Activated CD8-positive, alpha-beta T cell treated with anti-CD3 and anti-CD28 coated beads for 36 hours (primary cell): ENCODE measurements at regions not wholly inside any gene's neighbourhood (a gene's known extent, or its start where the extent isn't known, plus 50 kb on each side); places are given as distances from the start of the nearest gene placed in this dataset.
"Not testable (repeated sequence)": the region's sequence is repeated elsewhere in the genome, so short reads cannot be mapped to it uniquely, and the experiment has no call there.

Experiments used
- ATAC-seq: fragments of 200-7000 bp; cut with Tn5 transposase; one replicate; pipeline ENCODE4 v1.10.0; 2021; ENCODE audit warnings: mild to moderate bottlenecking, moderate library complexity
- CTCF ChIA-PET: fragments of 350-600 bp; sonication (Branson Sonifier 250); formaldehyde crosslinking; loops from one replicate; lab custom pipeline; 2021; ENCODE audit warnings: antibody characterized with exemption; lab: Charles Lee
- POLR2A ChIA-PET: fragments of 350-600 bp; sonication (Branson Sonifier 250); formaldehyde crosslinking; loops from one replicate; lab custom pipeline; 2021; ENCODE audit warnings: antibody characterized with exemption; lab: Charles Lee
- DNase-seq: peaks from one replicate; pipeline ENCODE4 v3.0.0-alpha.2; 2020
- H3K27ac Mint-ChIP-seq: one replicate; pipeline ENCODE4 v1.8.0; 2021; ENCODE audit warnings: mild to moderate bottlenecking, mixed read lengths
- H3K27me3 Mint-ChIP-seq: one replicate; pipeline ENCODE4 v1.8.0; 2021; ENCODE audit warnings: mixed read lengths
- H3K36me3 Mint-ChIP-seq: one replicate; pipeline ENCODE4 v1.8.0; 2021; ENCODE audit warnings: low read depth, mixed read lengths
- H3K4me1 Mint-ChIP-seq: one replicate; pipeline ENCODE4 v1.8.0; 2021; ENCODE audit warnings: low read depth, mixed read lengths
- H3K4me3 Mint-ChIP-seq: one replicate; pipeline ENCODE4 v1.8.0; 2021; ENCODE audit warnings: mild to moderate bottlenecking, moderate library complexity, mixed read lengths
- H3K9me3 Mint-ChIP-seq: one replicate; pipeline ENCODE4 v1.8.0; 2021; ENCODE audit warnings: mixed read lengths
- intact Hi-C: fragments of 100-400 bp; cut with micrococcal nuclease; formaldehyde crosslinking; loops from one replicate; pipeline ENCODE4 v1.10.0; 2022
- TF ChIP-seq, protein P1 (sequence below): fragments of 200-600 bp; IDR thresholded peaks from one replicate; pipeline ENCODE4 v1.8.0; 2022; ENCODE audit warnings: antibody characterized with exemption, mild to moderate bottlenecking

DNA sequence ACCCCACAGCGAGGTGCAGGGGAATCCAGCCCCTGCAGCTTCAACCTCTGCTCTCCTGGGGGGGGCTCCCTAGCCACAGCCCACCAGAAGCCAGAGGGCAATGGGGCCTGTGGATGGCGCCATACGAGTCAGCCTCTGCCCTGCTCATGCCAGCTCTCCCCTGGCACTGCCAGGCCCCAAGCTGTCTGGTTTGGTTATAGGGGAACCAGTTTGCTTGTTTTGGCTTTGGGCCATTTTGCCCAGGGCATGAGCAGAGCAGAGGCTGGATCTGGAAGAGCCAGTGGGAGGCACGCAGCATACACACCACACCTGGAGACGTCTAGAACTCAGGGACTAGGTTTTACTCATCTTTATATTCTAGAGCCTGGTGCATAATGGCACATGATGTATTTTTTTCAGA, 66.7 kb upstream of the SLC22A16 start:
- H3K4me3 Mint-ChIP-seq = no peak overlapping the region
- peaks cover 12% of the 10 kb centered on the region for H3K9me3 Mint-ChIP-seq
- peaks cover 8% of the 10 kb centered on the region for H3K4me1 Mint-ChIP-seq
- DNase-seq (no peak), ATAC-seq (no peak)
- POLR2A ChIA-PET = no interaction called here
- H3K27ac Mint-ChIP-seq = no peak overlapping the region
- intact Hi-C loops = no loop called here
- peaks cover 7% of the 10 kb centered on the region for H3K27me3 Mint-ChIP-seq
- CTCF ChIA-PET = no interaction called here
- TF ChIP-seq, protein P1, sequence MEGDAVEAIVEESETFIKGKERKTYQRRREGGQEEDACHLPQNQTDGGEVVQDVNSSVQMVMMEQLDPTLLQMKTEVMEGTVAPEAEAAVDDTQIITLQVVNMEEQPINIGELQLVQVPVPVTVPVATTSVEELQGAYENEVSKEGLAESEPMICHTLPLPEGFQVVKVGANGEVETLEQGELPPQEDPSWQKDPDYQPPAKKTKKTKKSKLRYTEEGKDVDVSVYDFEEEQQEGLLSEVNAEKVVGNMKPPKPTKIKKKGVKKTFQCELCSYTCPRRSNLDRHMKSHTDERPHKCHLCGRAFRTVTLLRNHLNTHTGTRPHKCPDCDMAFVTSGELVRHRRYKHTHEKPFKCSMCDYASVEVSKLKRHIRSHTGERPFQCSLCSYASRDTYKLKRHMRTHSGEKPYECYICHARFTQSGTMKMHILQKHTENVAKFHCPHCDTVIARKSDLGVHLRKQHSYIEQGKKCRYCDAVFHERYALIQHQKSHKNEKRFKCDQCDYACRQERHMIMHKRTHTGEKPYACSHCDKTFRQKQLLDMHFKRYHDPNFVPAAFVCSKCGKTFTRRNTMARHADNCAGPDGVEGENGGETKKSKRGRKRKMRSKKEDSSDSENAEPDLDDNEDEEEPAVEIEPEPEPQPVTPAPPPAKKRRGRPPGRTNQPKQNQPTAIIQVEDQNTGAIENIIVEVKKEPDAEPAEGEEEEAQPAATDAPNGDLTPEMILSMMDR = no peak
- no peaks in the 10 kb centered on the region for H3K36me3 Mint-ChIP-seq

DNA sequence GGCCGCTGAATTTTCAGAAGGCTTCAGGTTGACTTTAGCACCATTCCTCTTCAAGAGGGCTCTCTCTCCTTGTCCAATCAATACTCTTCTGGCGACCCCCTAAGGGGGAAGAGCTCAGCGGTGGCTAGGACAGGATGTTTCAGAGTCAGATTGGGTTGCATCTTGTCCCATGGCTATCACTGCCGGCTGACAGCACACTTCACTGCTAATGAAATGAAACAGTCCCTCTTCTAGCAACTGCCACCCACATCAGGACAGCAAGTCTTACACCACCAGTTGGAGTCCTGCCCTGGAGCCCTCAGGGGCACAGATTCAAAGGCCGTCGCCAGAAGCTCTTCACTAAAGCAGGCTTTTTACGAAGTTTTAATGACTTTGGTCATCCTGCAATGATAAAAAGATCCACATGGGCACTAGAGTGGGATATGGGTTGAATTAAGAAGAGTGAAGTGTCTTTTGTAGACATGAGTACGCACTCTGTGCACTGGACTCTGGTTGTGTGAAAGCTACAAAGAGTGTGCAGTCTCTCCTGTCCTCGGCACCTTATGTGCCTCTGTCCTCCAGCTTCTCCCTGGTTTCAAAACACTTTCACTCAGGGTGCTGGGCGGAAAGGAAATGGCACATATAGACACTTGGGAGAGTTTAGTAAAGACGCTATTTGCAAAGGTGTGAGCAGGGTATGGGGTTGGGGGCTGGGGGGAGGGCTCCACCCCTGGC, 66.1 kb upstream of the SLC22A16 start:
- POLR2A ChIA-PET = no interaction called here
- Mint-ChIP-seq H3K9me3 (peaks cover 13% of the 10 kb centered on the region), H3K27ac (no peak overlapping the region), H3K4me1 (peaks cover 13% of the 10 kb centered on the region), H3K36me3 (no peaks in the 10 kb centered on the region), H3K27me3 (peaks cover 7% of the 10 kb centered on the region), H3K4me3 (no peak overlapping the region)
- intact Hi-C loops = no loop called here
- DNase-seq (no peak), ATAC-seq (no peak)
- TF ChIP-seq, protein P1 = no peak
- CTCF ChIA-PET = interaction anchor here (1.5 kb wide), 1 partner anchor 140 kb away, joined by 6 read pairs; no protein-coding TSS in a partner anchor

DNA sequence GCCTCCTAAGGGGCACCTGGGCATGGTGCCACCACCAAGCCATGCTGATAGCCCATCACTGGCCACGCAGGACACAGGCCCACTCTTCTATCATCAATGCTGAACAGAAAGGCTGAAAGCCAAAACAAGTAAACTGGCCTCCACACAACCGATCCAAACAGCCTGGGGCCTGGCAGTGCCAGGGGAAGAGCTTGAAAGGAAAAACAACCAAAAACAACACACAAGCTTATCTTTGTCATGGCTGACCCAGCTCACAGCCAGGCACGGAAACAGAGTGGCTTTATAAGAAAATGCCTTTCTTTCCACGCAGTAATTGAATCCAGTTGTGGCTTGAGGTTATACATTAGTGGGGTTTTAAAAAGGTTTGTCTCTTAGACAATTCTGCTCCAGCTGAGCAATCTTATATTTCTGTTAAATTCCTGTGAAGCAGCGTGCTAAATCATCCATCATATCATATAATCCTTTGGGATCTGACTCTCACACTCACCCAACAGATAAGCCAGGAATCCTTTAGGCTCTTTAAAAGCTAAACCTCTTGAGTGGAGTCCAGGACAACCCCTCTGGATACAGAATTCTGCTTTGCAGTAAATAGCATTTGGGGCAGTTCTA, 65.4 kb upstream of the SLC22A16 start:
- H3K36me3 Mint-ChIP-seq = no peaks in the 10 kb centered on the region
- intact Hi-C loops = no loop called here
- TF ChIP-seq, protein P1 = no peak
- ChIA-PET POLR2A (no interaction called here), CTCF (interaction anchor here (1.5 kb wide), 1 partner anchor 140 kb away, joined by 6 read pairs; no protein-coding TSS in a partner anchor)
- peaks cover 13% of the 10 kb centered on the region for H3K9me3 Mint-ChIP-seq
- H3K4me1 Mint-ChIP-seq = peaks cover 19% of the 10 kb centered on the region
- H3K27me3 Mint-ChIP-seq = peaks cover 7% of the 10 kb centered on the region
- ATAC-seq (no peak), DNase-seq (no peak)
- H3K27ac Mint-ChIP-seq = no peak overlapping the region
- H3K4me3 Mint-ChIP-seq = no peak overlapping the region

DNA sequence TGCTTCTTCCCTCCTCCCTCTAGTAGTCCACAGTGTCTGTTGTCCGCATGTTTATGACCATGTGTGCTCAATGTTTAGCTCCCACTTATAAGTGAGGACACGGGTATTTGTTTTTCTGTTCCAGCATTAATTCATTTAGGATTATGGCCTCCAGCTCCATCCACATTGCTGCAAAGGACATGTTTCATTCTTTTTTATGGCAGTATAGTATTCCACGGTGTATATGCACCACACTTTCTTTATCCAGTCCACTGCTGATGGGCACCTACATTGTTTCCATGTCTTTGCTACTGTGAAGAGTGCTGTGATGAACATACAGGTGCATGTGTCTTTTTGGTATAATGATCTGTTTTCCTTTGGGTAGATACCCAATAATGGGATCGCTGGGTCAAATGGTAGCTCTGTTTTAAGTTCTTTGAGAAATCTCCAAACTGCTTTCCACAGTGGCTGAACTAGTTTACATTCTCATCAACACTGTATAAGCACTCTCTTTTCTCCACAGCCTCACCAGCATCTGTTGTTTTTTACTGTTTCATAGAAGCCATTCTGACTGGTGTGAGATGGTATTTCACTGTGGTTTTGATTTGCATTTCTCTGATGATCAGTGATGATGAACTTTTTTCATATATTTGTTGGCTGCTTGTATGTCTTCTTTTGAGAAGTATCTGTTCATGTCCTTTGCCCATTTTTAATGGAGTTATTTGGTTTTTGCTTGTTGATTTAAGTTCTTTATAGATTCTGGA, 63.0 kb upstream of the SLC22A16 start:
- ATAC-seq, H3K27me3 Mint-ChIP-seq, H3K36me3 Mint-ChIP-seq, H3K4me3 Mint-ChIP-seq, H3K9me3 Mint-ChIP-seq, DNase-seq, H3K27ac Mint-ChIP-seq, intact Hi-C loops: not testable (repeated sequence)
- peaks cover 35% of the 10 kb centered on the region for H3K4me1 Mint-ChIP-seq
- ChIA-PET POLR2A (interaction anchor here (2.3 kb wide), 1 partner anchor 335 kb away, joined by 6 read pairs; the partner anchor contains the start of gene AMD1), CTCF (interaction anchor here (1.2 to 3.4 kb wide), 2 partner anchors 11 to 410 kb away, joined by 3 to 25 read pairs; no protein-coding TSS in a partner anchor)

DNA sequence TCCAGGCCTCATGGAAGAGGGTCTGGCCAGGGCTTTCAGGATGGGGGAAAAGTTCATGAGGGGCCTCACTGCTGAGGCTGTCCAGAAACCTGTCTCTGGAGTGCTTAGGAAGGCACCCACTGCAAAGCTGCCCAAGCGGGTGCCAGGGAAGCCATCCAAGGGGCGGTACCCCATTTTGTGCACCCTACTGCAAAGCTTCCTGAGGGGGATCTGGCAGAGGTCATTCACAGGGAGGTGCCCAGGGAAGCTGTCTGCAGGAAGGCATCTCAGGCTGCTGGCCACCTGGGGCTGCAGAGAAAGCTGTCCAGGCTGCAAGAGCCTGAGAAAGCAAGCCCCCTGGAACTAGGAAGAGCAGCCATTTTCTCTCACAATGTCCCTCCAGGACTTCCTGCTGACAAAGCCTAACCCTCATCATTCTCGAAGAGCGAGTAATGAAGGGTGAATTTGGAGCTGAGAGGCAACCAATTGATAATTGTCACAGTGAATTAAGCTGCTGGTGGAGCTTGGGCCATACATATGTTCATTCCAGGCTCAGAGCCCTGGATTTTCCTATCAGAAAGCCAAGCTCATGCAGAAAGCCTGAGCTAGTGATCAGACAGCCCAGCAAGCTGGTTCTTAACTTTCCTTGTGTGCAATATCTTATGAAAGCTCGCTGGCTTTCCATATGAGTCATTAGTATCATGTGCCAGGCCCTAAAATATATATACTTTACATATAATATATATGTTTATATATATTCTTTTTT, 62.2 kb upstream of the SLC22A16 start:
- H3K4me1 Mint-ChIP-seq = peaks cover 35% of the 10 kb centered on the region
- DNase-seq (no peak), ATAC-seq (no peak)
- ChIA-PET POLR2A (interaction anchor here (1.0 to 2.3 kb wide), 2 partner anchors 336 to 406 kb away, joined by 3 to 6 read pairs; partner anchors contain the start of gene AMD1), CTCF (interaction anchor here (0.9 to 3.4 kb wide), 4 partner anchors 9 to 411 kb away, joined by 3 to 25 read pairs (median 3); no protein-coding TSS in a partner anchor)
- H3K27me3 Mint-ChIP-seq = peaks cover 2% of the 10 kb centered on the region
- H3K36me3 Mint-ChIP-seq = no peaks in the 10 kb centered on the region
- TF ChIP-seq, protein P1 = no peak
- intact Hi-C loops = no loop called here
- H3K4me3 Mint-ChIP-seq = no peak overlapping the region
- peaks cover 8% of the 10 kb centered on the region for H3K9me3 Mint-ChIP-seq
- no peak overlapping the region for H3K27ac Mint-ChIP-seq
